ENCODE measurements at regions not wholly inside any gene's neighbourhood (a gene's known extent, or its start where the extent isn't known, plus 50 kb on each side); places are given as distances from the start of the nearest gene placed in this dataset.
A peak's percentile ranks its signal among the peaks of the same experiment; 100 is the strongest.

GRCh38 chr18:65403534-65403933 lies 347.3 kb upstream of the CDH7 start:
- DNase-seq: no peak

GRCh38 chr18:65399091-65399490 lies 351.7 kb upstream of the CDH7 start:
- no peak for DNase-seq

DNA sequence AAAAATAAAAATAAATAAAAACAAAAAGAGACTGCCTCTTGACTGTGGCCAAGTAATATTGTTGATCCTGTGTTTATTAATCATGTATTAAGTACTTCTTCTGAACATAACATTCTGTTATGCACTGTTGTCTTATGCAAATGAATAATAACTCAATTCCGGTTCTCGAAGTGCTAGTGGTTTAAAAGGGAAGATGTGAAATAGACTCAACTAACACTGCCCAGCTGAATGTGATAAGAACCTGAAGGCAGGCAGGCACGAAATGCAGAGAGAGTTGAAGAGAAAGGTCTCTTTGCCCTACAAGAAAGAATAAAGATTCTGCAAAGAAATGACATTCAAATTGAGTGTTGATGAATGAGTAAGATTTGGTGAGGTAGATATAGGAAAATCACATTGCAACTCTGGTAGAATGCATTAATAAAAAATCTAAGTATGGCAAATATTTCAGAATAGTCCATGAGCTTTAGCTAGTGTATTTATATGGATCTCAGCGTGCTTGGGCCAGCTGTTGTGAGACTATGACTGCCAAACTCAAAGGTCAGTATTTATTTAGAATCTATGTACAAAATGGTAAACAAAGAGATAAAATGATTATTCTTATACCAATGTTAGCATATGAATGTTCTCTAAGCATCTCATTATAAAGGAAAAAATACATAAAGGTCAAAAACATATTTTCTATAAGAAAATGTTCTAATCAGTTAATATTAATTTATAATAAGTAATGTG lies 352.3 kb upstream of the CDH7 start:
- no peak for DNase-seq

- no peak for DNase-seq
These were observed 369.8 kb upstream of the CDH7 start for GRCh38 chr18:65380986-65381385.

GRCh38 chr18:65380571-65380970 lies 370.2 kb upstream of the CDH7 start:
- DNase-seq: no peak

- DNase-seq: no peak
These were observed 377.9 kb upstream of the CDH7 start for GRCh38 chr18:65372904-65373303.

GRCh38 chr18:65365245-65365980 lies 385.4 kb upstream of the CDH7 start:
- DNase-seq: peak; percentile 20

GRCh38 chr18:65363911-65364632 lies 386.7 kb upstream of the CDH7 start:
- DNase-seq: peak; percentile 17

GRCh38 chr18:65363011-65363410 lies 387.8 kb upstream of the CDH7 start:
- DNase-seq: no peak

GRCh38 chr18:65359479-65359878 lies 391.3 kb upstream of the CDH7 start:
- no peak for DNase-seq

DNA sequence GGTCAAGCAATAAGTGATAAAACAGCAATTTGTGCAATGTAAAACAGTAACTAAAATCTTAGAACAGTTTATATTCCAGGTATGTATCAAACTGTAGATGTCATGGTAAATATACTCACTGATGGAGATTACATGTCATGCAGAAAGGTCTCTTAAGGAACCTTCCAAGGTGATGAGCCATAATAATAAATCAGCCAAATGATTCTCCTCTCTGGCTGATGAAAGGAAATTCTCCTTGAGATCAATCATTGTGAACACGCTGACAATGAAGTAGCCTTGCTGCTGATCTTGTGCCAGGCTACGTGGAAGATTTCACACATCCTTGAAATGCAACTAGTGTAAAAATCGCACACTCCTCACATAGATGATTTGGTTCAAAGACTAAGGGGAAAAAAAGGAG lies 392.5 kb upstream of the CDH7 start:
- DNase-seq: no peak

DNA sequence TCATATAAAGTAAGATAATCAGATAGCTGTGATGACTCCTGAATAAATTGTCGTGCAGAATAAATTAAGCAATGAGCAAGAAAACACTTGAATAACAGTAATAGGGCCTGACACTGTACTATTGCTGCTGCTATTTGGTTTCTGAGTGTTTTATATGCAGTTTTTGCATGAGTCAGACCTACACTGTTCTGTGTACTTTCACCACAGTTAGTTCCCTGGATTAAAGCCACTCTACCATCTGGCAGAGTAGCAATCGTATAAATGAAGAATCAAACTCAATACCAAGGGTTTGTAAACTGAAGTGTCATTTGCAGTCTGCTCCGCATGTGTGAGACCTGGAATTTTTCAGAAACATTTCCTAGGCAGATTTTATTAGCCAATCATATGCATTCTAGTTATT lies 398.6 kb upstream of the CDH7 start:
- DNase-seq: peak; percentile 3

DNA sequence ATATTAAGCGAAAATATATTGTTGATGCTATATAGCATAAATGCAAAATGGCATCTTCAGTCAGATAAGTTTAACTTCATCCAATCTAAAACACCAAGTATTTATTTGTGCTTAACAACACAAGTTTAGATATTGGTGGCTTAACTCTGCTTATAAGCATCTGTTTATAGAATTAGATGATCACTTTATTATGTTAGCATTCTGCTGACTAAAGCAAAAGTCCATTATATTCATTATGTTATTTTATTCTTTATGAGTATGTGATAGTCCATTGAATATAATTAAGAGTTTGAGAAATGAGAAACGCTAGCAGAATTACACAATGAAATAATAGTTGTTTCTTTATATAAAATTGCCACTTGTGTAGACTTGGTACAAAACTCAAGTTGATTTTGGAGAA lies 401.2 kb upstream of the CDH7 start:
- DNase-seq: no peak

- no peak for DNase-seq
These were observed 403.4 kb upstream of the CDH7 start for GRCh38 chr18:65347446-65347845.

DNA sequence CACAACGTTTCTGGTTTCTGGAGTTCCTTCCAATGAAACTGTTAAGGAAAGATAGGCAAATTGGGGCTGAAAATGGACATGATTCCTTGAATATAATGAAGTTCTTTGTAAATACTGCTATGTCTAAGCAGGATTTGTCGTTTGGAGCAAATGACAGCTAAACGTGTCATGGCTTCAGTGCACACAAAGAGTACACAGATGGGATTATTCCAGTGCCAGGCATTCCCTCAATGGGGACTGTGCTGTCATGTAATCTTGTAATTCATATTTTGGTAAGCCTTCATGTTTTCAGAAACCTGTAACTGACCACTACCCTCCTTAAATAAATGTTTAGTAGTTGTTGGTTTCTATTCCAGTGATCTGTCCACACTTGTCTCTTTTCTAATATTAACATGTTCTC lies 404.7 kb upstream of the CDH7 start:
- no peak for DNase-seq

GRCh38 chr18:65343571-65343970 lies 407.2 kb upstream of the CDH7 start:
- no peak for DNase-seq

GRCh38 chr18:65336411-65336810 lies 414.4 kb upstream of the CDH7 start:
- no peak for DNase-seq

- DNase-seq: no peak
These were observed 421.8 kb upstream of the CDH7 start for GRCh38 chr18:65329010-65329409.

DNA sequence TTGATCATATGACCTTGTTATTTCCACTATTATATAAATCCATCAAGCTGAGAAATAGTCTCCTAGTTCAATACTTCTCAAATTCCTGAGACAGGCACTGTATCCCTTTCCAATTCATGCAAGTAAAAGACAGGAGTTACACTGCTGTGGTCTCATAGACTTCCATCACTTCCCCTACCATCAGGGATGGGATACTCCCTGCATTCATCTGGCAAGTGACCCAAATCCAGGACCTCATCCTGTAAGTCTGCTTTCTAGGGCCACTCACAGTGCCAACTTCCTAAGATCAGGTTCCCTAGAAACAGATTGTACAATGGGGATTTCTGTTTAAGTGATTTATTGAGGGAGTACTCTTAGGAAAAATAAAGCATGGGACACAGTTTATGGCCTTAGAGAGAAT lies 424.0 kb upstream of the CDH7 start:
- DNase-seq: no peak

DNA sequence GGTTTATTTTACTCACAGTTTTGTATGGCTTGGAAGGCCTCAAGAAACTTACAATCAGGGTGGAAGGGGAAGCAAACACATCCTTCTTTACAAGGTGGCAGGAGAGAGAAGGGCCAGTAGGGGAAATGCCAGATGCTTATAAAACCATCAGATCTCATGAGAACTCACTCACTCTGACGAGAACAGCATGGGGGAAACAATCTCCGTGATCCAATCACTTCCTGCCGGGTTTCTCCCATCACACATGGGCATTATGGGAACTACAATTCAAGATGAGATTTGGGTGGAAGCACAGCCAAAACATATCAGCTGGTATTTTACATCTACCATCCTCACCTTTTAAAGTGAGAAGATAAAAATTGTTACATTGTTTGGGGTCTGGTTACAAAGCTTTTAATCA lies 427.9 kb upstream of the CDH7 start:
- DNase-seq: no peak

GRCh38 chr18:65298422-65298821 lies 452.4 kb upstream of the CDH7 start:
- DNase-seq: no peak

- DNase-seq: no peak
These were observed 461.9 kb upstream of the CDH7 start for GRCh38 chr18:65288908-65289307.

GRCh38 chr18:65287652-65288051 lies 463.2 kb upstream of the CDH7 start:
- DNase-seq: no peak

- no peak for DNase-seq
These were observed 468.7 kb upstream of the CDH7 start for GRCh38 chr18:65282096-65282495.

Data from fibroblast of skin of right quadriceps (primary cell).